ENCODE measurements at regions not wholly inside any gene's neighbourhood (a gene's known extent, or its start where the extent isn't known, plus 50 kb on each side); places are given as distances from the start of the nearest gene placed in this dataset.
A peak's percentile ranks its signal among the peaks of the same experiment; 100 is the strongest.

GRCh38 chr9:80720579-80720978, 968.8 kb downstream of the TLE1 start:
- peaks cover 3% of the 10 kb centered on the region for H3K9me3 ChIP-seq (replicated peaks; ENCODE audit: control insufficient read depth, low read depth, low read length)
- WGBS (ENCODE audit: insufficient coverage): no CpG with 5 or more reads among the region's 1 CpG
- no peaks in the 10 kb centered on the region for H3K27me3 ChIP-seq (ENCODE audit: control insufficient read depth, insufficient read depth, low read length)
- no peak overlapping the region for H3K27ac ChIP-seq (ENCODE audit: low read length)
- DNase-seq: no peak
- no peaks in the 10 kb centered on the region for H3K36me3 ChIP-seq (ENCODE audit: control insufficient read depth, insufficient read depth, low read length)
- no peaks in the 10 kb centered on the region for H3K4me1 ChIP-seq (ENCODE audit: control insufficient read depth, insufficient read depth, low read length)
- no peak overlapping the region for H3K4me3 ChIP-seq (ENCODE audit: low read length)

GRCh38 chr9:80707120-80707519, 982.2 kb downstream of the TLE1 start:
- no peaks in the 10 kb centered on the region for H3K27me3 ChIP-seq (ENCODE audit: control insufficient read depth, insufficient read depth, low read length)
- DNase-seq: no peak
- no peaks in the 10 kb centered on the region for H3K4me1 ChIP-seq (ENCODE audit: control insufficient read depth, insufficient read depth, low read length)
- no peak overlapping the region for H3K27ac ChIP-seq (ENCODE audit: low read length)
- peaks cover 2% of the 10 kb centered on the region for H3K9me3 ChIP-seq (replicated peaks; ENCODE audit: control insufficient read depth, low read depth, low read length)
- no peaks in the 10 kb centered on the region for H3K36me3 ChIP-seq (ENCODE audit: control insufficient read depth, insufficient read depth, low read length)
- H3K4me3 ChIP-seq (ENCODE audit: low read length): no peak overlapping the region

- Histone ChIP-seq H3K27me3 (ENCODE audit: control insufficient read depth, insufficient read depth, low read length) (no peaks in the 10 kb centered on the region), H3K4me3 (ENCODE audit: low read length) (no peak overlapping the region), H3K9me3 (replicated peaks; ENCODE audit: control insufficient read depth, low read depth, low read length) (no peaks in the 10 kb centered on the region), H3K4me1 (ENCODE audit: control insufficient read depth, insufficient read depth, low read length) (peaks cover 5% of the 10 kb centered on the region), H3K36me3 (ENCODE audit: control insufficient read depth, insufficient read depth, low read length) (no peaks in the 10 kb centered on the region), H3K27ac (ENCODE audit: low read length) (no peak overlapping the region)
- peak; percentile 16 for DNase-seq
Observed at GRCh38 chr9:80701061-80701460, 988.3 kb downstream of the TLE1 start.

DNA sequence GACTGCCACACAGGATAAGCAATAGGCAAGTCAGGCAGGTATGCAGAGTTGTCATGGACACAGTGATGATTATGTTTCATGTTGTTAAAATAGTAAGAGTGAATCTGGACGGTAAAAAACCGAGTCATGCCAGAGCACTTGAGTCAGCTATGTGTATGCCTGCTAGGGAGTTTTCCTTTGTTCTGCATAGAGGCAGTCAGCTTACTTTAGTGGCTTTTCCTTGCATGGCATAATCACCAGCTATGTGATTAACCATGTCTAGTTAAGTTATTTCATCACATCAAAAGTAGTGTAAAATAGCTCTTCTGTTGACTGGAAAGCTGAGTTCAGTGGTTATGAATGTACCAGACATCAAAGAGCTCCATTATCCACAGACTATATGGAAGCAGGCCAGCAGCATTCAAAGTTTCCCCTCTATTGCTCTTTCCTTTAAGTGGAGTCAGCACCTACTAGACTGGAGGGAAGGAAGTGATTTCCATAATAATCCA, 989.8 kb downstream of the TLE1 start:
- Histone ChIP-seq H3K27me3 (ENCODE audit: control insufficient read depth, insufficient read depth, low read length) (no peaks in the 10 kb centered on the region), H3K27ac (ENCODE audit: low read length) (no peak overlapping the region), H3K36me3 (ENCODE audit: control insufficient read depth, insufficient read depth, low read length) (no peaks in the 10 kb centered on the region), H3K9me3 (replicated peaks; ENCODE audit: control insufficient read depth, low read depth, low read length) (no peaks in the 10 kb centered on the region), H3K4me3 (ENCODE audit: low read length) (no peak overlapping the region), H3K4me1 (ENCODE audit: control insufficient read depth, insufficient read depth, low read length) (peaks cover 5% of the 10 kb centered on the region)
- DNase-seq: peak; percentile 57
- 20% methylated on average over 1 of the region's 2 CpGs for WGBS (ENCODE audit: insufficient coverage)

GRCh38 chr9:80698725-80699410, 990.5 kb downstream of the TLE1 start:
- no peaks in the 10 kb centered on the region for H3K27me3 ChIP-seq (ENCODE audit: control insufficient read depth, insufficient read depth, low read length)
- no peak overlapping the region for H3K4me3 ChIP-seq (ENCODE audit: low read length)
- H3K4me1 ChIP-seq (ENCODE audit: control insufficient read depth, insufficient read depth, low read length): peaks cover 5% of the 10 kb centered on the region
- WGBS (ENCODE audit: insufficient coverage): no CpG with 5 or more reads among the region's 2 CpGs
- DNase-seq: no peak
- H3K36me3 ChIP-seq (ENCODE audit: control insufficient read depth, insufficient read depth, low read length): no peaks in the 10 kb centered on the region
- H3K9me3 ChIP-seq (replicated peaks; ENCODE audit: control insufficient read depth, low read depth, low read length): no peaks in the 10 kb centered on the region
- H3K27ac ChIP-seq (ENCODE audit: low read length): no peak overlapping the region

DNA sequence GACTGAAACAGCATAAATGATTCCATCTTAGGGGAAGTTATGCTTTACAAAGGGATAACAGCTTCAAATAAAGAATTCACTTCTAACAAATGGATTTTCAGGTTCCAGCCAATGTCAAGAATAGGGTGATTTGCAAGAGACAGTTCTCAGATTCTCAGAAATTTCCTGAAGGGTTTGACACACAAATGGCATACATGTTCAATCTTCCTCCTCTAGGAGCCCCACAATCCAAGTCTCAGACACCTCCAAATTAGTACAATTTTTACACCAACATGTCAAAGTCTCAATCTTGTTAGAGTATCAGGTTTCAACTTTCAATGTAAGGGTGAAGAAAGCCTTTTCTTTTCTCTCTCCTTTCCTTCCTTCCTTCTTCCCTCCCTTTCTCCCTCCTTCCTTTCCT, 996.6 kb downstream of the TLE1 start:
- Histone ChIP-seq H3K36me3 (ENCODE audit: control insufficient read depth, insufficient read depth, low read length) (no peaks in the 10 kb centered on the region), H3K27ac (ENCODE audit: low read length) (no peak overlapping the region), H3K9me3 (replicated peaks; ENCODE audit: control insufficient read depth, low read depth, low read length) (peaks cover 3% of the 10 kb centered on the region), H3K27me3 (ENCODE audit: control insufficient read depth, insufficient read depth, low read length) (no peaks in the 10 kb centered on the region), H3K4me1 (ENCODE audit: control insufficient read depth, insufficient read depth, low read length) (no peaks in the 10 kb centered on the region), H3K4me3 (ENCODE audit: low read length) (no peak overlapping the region)
- DNase-seq: no peak

- no peaks in the 10 kb centered on the region for H3K27me3 ChIP-seq (ENCODE audit: control insufficient read depth, insufficient read depth, low read length)
- no peak for DNase-seq
- no peak overlapping the region for H3K4me3 ChIP-seq (ENCODE audit: low read length)
- H3K36me3 ChIP-seq (ENCODE audit: control insufficient read depth, insufficient read depth, low read length): no peaks in the 10 kb centered on the region
- H3K27ac ChIP-seq (ENCODE audit: low read length): no peak overlapping the region
- peaks cover 3% of the 10 kb centered on the region for H3K9me3 ChIP-seq (replicated peaks; ENCODE audit: control insufficient read depth, low read depth, low read length)
- H3K4me1 ChIP-seq (ENCODE audit: control insufficient read depth, insufficient read depth, low read length): no peaks in the 10 kb centered on the region
Observed at GRCh38 chr9:80691229-80691628, 998.1 kb downstream of the TLE1 start.

DNA sequence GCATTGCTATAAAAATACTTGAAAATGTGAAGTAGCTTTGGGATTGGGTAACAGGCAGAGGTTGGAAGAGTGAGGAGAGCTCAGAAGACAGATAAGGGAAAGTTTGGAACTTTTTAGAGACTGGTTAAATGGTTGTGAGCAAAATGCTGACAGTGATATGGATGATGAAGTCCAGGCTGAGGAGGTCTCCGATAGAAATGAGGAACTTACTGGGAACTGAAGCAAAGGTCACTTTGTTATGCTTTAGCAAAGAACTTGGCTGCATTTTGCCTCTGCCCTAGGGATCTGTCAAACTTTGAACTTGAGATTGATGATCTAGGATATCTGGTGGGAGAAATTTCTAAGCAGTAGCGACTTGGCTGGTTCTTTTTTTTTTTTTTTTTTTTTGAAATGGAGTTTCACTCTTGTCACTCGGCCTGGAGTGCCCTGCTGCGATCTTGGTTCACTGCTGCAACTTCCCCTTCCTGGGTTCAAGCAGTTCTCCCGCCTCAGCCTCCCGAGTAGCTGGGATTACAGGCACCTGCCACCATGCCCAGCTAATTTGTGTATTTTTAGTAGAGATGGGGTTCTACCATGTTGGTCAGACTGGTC, 998.9 kb downstream of the TLE1 start:
- Histone ChIP-seq H3K27me3 (ENCODE audit: control insufficient read depth, insufficient read depth, low read length) (no peaks in the 10 kb centered on the region), H3K9me3 (replicated peaks; ENCODE audit: control insufficient read depth, low read depth, low read length) (peaks cover 3% of the 10 kb centered on the region), H3K27ac (ENCODE audit: low read length) (no peak overlapping the region), H3K4me1 (ENCODE audit: control insufficient read depth, insufficient read depth, low read length) (no peaks in the 10 kb centered on the region), H3K36me3 (ENCODE audit: control insufficient read depth, insufficient read depth, low read length) (no peaks in the 10 kb centered on the region), H3K4me3 (ENCODE audit: low read length) (no peak overlapping the region)
- WGBS (ENCODE audit: insufficient coverage): no CpG with 5 or more reads among the region's 6 CpGs
- peak; percentile 33 for DNase-seq

- H3K4me1 ChIP-seq (ENCODE audit: control insufficient read depth, insufficient read depth, low read length): no peaks in the 10 kb centered on the region
- no peak for DNase-seq
- no peaks in the 10 kb centered on the region for H3K9me3 ChIP-seq (replicated peaks; ENCODE audit: control insufficient read depth, low read depth, low read length)
- H3K4me3 ChIP-seq (ENCODE audit: low read length): no peak overlapping the region
- H3K36me3 ChIP-seq (ENCODE audit: control insufficient read depth, insufficient read depth, low read length): no peaks in the 10 kb centered on the region
- H3K27me3 ChIP-seq (ENCODE audit: control insufficient read depth, insufficient read depth, low read length): no peaks in the 10 kb centered on the region
- H3K27ac ChIP-seq (ENCODE audit: low read length): no peak overlapping the region
Observed at GRCh38 chr9:80679916-80680315, 1009.4 kb downstream of the TLE1 start.

DNA sequence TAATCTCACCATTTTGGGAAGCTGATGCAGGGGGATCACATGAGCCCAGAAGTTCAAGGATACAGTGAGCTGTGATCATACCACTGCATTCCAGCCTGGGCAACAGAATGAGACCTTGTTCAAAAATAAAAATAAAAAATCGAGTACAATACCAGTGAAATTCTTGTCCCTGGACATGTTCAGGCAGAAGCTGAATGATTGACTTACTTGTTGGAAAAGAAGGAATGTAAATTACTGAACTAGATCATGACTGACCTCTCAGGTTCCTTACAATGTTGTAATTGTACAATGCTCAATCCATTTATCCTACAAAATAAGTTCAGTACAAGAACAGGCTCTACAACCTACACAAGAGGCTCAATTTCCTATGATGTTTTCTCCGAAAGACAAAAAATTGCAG, 1010.4 kb downstream of the TLE1 start:
- Histone ChIP-seq H3K27me3 (ENCODE audit: control insufficient read depth, insufficient read depth, low read length) (no peaks in the 10 kb centered on the region), H3K4me1 (ENCODE audit: control insufficient read depth, insufficient read depth, low read length) (no peaks in the 10 kb centered on the region), H3K36me3 (ENCODE audit: control insufficient read depth, insufficient read depth, low read length) (no peaks in the 10 kb centered on the region), H3K4me3 (ENCODE audit: low read length) (no peak overlapping the region), H3K9me3 (replicated peaks; ENCODE audit: control insufficient read depth, low read depth, low read length) (no peaks in the 10 kb centered on the region), H3K27ac (ENCODE audit: low read length) (no peak overlapping the region)
- WGBS (ENCODE audit: insufficient coverage): no CpG with 5 or more reads among the region's 2 CpGs
- no peak for DNase-seq

DNA sequence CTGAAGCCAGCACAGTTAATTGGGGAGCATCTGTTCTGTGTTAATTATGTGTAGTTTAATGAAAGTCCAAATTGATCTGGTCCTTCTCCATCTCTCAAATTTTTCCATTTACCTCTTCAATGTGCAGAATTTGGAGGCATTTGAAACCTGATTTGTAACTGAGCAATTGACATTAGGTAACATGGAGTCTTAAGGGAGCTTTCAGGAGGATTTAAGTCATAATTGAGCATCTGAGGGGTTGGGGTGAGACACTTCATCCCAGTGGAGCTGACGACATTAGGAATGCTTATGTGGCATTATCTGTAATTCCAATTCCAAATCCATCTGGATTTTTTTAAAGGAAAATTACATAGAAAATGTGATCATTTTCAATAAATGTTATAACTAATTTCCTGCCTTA, 1015.9 kb downstream of the TLE1 start:
- Histone ChIP-seq H3K9me3 (replicated peaks; ENCODE audit: control insufficient read depth, low read depth, low read length) (no peaks in the 10 kb centered on the region), H3K27me3 (ENCODE audit: control insufficient read depth, insufficient read depth, low read length) (no peaks in the 10 kb centered on the region), H3K4me1 (ENCODE audit: control insufficient read depth, insufficient read depth, low read length) (no peaks in the 10 kb centered on the region), H3K27ac (ENCODE audit: low read length) (no peak overlapping the region), H3K36me3 (ENCODE audit: control insufficient read depth, insufficient read depth, low read length) (no peaks in the 10 kb centered on the region), H3K4me3 (ENCODE audit: low read length) (no peak overlapping the region)
- WGBS (ENCODE audit: insufficient coverage): no CpG with 5 or more reads among the region's 1 CpG
- no peak for DNase-seq
